ENCODE measurements at regions not wholly inside any gene's neighbourhood (a gene's known extent, or its start where the extent isn't known, plus 50 kb on each side); places are given as distances from the start of the nearest gene placed in this dataset.

GRCh38 chr1:87834941-87835340 lies 506.3 kb downstream of the LMO4 start:
- H2AFZ ChIP-seq (ENCODE audit: low read length): no peak overlapping the region
- H3K4me2 ChIP-seq (ENCODE audit: low read length): no peak overlapping the region
- H3K27me3 ChIP-seq (ENCODE audit: insufficient read depth, low read length): no peaks in the 10 kb centered on the region
- no peaks in the 10 kb centered on the region for H4K20me1 ChIP-seq (ENCODE audit: insufficient read depth, low read length)
- no peaks in the 10 kb centered on the region for H3K79me2 ChIP-seq (ENCODE audit: insufficient read depth, low read length)
- no peaks in the 10 kb centered on the region; the same call in 1 of the 2 replicates for H3F3A ChIP-seq (ENCODE audit: insufficient read depth, low read length)
- no peak overlapping the region for H3K9ac ChIP-seq (ENCODE audit: low read length)
- H3K9me2 ChIP-seq (ENCODE audit: low read depth, low read length): no peaks in the 10 kb centered on the region
- H3K36me3 ChIP-seq (ENCODE audit: insufficient read depth, low read length): no peaks in the 10 kb centered on the region
- no peak overlapping the region for H3K4me3 ChIP-seq (ENCODE audit: low read depth, low read length, poor library complexity, severe bottlenecking)
- no peak overlapping the region for H3K27ac ChIP-seq (ENCODE audit: low read depth, low read length, poor library complexity, severe bottlenecking)
- H3K4me1 ChIP-seq (ENCODE audit: insufficient read depth, low read length, severe bottlenecking): peaks cover 36% of the 10 kb centered on the region
- TF ChIP-seq, protein P1, sequence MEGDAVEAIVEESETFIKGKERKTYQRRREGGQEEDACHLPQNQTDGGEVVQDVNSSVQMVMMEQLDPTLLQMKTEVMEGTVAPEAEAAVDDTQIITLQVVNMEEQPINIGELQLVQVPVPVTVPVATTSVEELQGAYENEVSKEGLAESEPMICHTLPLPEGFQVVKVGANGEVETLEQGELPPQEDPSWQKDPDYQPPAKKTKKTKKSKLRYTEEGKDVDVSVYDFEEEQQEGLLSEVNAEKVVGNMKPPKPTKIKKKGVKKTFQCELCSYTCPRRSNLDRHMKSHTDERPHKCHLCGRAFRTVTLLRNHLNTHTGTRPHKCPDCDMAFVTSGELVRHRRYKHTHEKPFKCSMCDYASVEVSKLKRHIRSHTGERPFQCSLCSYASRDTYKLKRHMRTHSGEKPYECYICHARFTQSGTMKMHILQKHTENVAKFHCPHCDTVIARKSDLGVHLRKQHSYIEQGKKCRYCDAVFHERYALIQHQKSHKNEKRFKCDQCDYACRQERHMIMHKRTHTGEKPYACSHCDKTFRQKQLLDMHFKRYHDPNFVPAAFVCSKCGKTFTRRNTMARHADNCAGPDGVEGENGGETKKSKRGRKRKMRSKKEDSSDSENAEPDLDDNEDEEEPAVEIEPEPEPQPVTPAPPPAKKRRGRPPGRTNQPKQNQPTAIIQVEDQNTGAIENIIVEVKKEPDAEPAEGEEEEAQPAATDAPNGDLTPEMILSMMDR (IDR thresholded peaks at IDR 0.05; ENCODE audit: low read length): no peak
- TF ChIP-seq EZH2 (IDR thresholded peaks at IDR 0.05; ENCODE audit: borderline replicate concordance, low read length): no peak
- H3K9me3 ChIP-seq (ENCODE audit: low read length): no peaks in the 10 kb centered on the region

DNA sequence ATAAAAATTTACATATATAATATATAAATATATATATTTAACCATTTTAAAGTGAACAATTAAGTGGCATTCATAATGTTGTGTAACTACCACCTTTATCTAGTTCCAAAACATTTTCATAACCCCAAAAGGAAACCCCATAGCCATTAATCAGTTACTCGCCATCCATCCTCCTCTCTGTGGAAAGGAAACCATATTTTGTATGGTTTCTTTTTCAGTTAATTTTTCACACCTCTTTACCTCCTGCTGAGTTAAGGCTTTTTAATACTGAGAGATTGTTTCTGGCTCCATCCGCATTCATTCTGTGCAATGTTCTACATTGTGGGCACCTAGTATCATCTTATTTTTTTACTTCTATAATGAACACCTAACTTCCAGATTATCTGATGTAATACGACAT lies 512.1 kb downstream of the LMO4 start:
- Histone ChIP-seq H3K27me3 (ENCODE audit: insufficient read depth, low read length) (no peaks in the 10 kb centered on the region), H3K4me3 (ENCODE audit: low read depth, low read length, poor library complexity, severe bottlenecking) (no peak overlapping the region), H3K36me3 (ENCODE audit: insufficient read depth, low read length) (no peaks in the 10 kb centered on the region), H3F3A (ENCODE audit: insufficient read depth, low read length) (no peaks in the 10 kb centered on the region; the same call in 1 of the 2 replicates), H3K9me3 (ENCODE audit: low read length) (no peaks in the 10 kb centered on the region), H3K4me2 (ENCODE audit: low read length) (no peak overlapping the region), H4K20me1 (ENCODE audit: insufficient read depth, low read length) (no peaks in the 10 kb centered on the region), H3K9me2 (ENCODE audit: low read depth, low read length) (no peaks in the 10 kb centered on the region), H3K27ac (ENCODE audit: low read depth, low read length, poor library complexity, severe bottlenecking) (no peak overlapping the region), H3K4me1 (ENCODE audit: insufficient read depth, low read length, severe bottlenecking) (no peaks in the 10 kb centered on the region), H2AFZ (ENCODE audit: low read length) (no peak overlapping the region), H3K9ac (ENCODE audit: low read length) (no peak overlapping the region), H3K79me2 (ENCODE audit: insufficient read depth, low read length) (no peaks in the 10 kb centered on the region)
- no peak for TF ChIP-seq EZH2 (IDR thresholded peaks at IDR 0.05; ENCODE audit: borderline replicate concordance, low read length)
- TF ChIP-seq, protein P1 (IDR thresholded peaks at IDR 0.05; ENCODE audit: low read length): no peak

DNA sequence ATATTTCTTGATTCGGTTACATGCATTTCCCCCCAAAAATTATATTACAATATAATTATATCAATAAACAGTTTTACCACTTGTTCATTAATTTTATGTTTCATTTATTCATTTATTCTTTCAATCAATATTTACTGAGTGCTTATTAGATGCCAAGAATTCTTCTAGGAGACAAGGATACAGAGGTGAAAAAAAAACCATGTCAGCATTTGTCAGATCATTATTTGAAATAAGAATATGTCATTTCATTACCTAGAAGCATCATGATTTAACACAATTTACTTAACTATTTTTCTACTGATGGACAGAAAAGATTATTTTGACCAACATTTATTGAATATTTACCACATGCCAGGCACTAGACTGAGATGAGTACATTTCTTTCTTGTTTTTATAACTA lies 512.7 kb downstream of the LMO4 start:
- no peaks in the 10 kb centered on the region for H3K36me3 ChIP-seq (ENCODE audit: insufficient read depth, low read length)

More for the DNA sequence above, 512.7 kb downstream of the LMO4 start:
- TF ChIP-seq, protein P1 (IDR thresholded peaks at IDR 0.05; ENCODE audit: low read length): no peak
- no peak for TF ChIP-seq EZH2 (IDR thresholded peaks at IDR 0.05; ENCODE audit: borderline replicate concordance, low read length)
- Histone ChIP-seq H3K27me3 (ENCODE audit: insufficient read depth, low read length) (no peaks in the 10 kb centered on the region), H3K79me2 (ENCODE audit: insufficient read depth, low read length) (no peaks in the 10 kb centered on the region), H3K4me2 (ENCODE audit: low read length) (no peak overlapping the region), H4K20me1 (ENCODE audit: insufficient read depth, low read length) (no peaks in the 10 kb centered on the region), H2AFZ (ENCODE audit: low read length) (no peak overlapping the region), H3K4me3 (ENCODE audit: low read depth, low read length, poor library complexity, severe bottlenecking) (no peak overlapping the region), H3K27ac (ENCODE audit: low read depth, low read length, poor library complexity, severe bottlenecking) (no peak overlapping the region), H3K4me1 (ENCODE audit: insufficient read depth, low read length, severe bottlenecking) (no peaks in the 10 kb centered on the region), H3F3A (ENCODE audit: insufficient read depth, low read length) (no peaks in the 10 kb centered on the region), H3K9me3 (ENCODE audit: low read length) (no peaks in the 10 kb centered on the region), H3K9ac (ENCODE audit: low read length) (no peak overlapping the region), H3K9me2 (ENCODE audit: low read depth, low read length) (no peaks in the 10 kb centered on the region)

Measured in OCI-LY1 (cell line).